MM.1S (cell line): ENCODE measurements at regions not wholly inside any gene's neighbourhood (a gene's known extent, or its start where the extent isn't known, plus 50 kb on each side); places are given as distances from the start of the nearest gene placed in this dataset.

Experiments
- DNase-seq: peaks from one replicate; pipeline ENCODE4 v3.0.0-alpha.2; 2015
- H2AFZ ChIP-seq: fragments of 300-600 bp; sonication (generic); 2 replicates; pipeline ENCODE4 v1.6.0; 2016; ENCODE audit warnings: antibody characterized with exemption, low read length
- H3F3A ChIP-seq: fragments of 300-600 bp; sonication (generic); 2 replicates; pipeline ENCODE4 v1.6.1; 2016; ENCODE audit warnings: mild to moderate bottlenecking, antibody characterized with exemption, low read length, moderate library complexity, mixed read lengths; ENCODE audit not compliant: insufficient read depth
- H3K27ac ChIP-seq: fragments of 300-600 bp; sonication (generic); 2 replicates; pipeline ENCODE4 v1.5.1; 2016; ENCODE audit warnings: mild to moderate bottlenecking, low read length
- H3K27me3 ChIP-seq: fragments of 300-600 bp; sonication (generic); replicated peaks from 2 replicates; pipeline ENCODE4 v1.6.0; 2016; ENCODE audit warnings: low read length; ENCODE audit not compliant: insufficient read depth
- H3K36me3 ChIP-seq: fragments of 300-600 bp; sonication (generic); replicated peaks from 2 replicates; pipeline ENCODE4 v1.6.1; 2016; ENCODE audit warnings: mild to moderate bottlenecking, low read length, mixed read lengths; ENCODE audit not compliant: insufficient read depth
- H3K4me1 ChIP-seq: fragments of 300-600 bp; sonication (generic); 2 replicates; pipeline ENCODE4 v1.6.1; 2016; ENCODE audit warnings: low read length, mixed read lengths
- H3K4me2 ChIP-seq: fragments of 300-600 bp; sonication (generic); 2 replicates; pipeline ENCODE4 v1.6.0; 2016; ENCODE audit warnings: low read depth, low read length
- H3K4me3 ChIP-seq: fragments of 300-600 bp; sonication (generic); 2 replicates; pipeline ENCODE4 v1.5.1; 2016; ENCODE audit warnings: low read length, mixed read lengths
- H3K79me2 ChIP-seq: fragments of 300-600 bp; sonication (generic); 2 replicates; pipeline ENCODE4 v1.6.1; 2016; ENCODE audit warnings: mixed run types, low read length, mixed read lengths
- H3K9ac ChIP-seq: fragments of 300-600 bp; sonication (generic); 2 replicates; pipeline ENCODE4 v1.6.1; 2016; ENCODE audit warnings: low read length, mixed read lengths
- H3K9me2 ChIP-seq: fragments of 300-600 bp; sonication (generic); replicated peaks from 2 replicates; pipeline ENCODE4 v1.6.1; 2016; ENCODE audit warnings: mild to moderate bottlenecking, low read length, mixed read lengths; ENCODE audit not compliant: insufficient read depth
- H3K9me3 ChIP-seq: fragments of 300-600 bp; sonication (generic); replicated peaks from 2 replicates; pipeline ENCODE4 v1.6.1; 2016; ENCODE audit warnings: mild to moderate bottlenecking, low read length, mixed read lengths; ENCODE audit not compliant: insufficient read depth
- H4K20me1 ChIP-seq: fragments of 300-600 bp; sonication (generic); 2 replicates; pipeline ENCODE4 v1.6.1; 2016; ENCODE audit warnings: mild to moderate bottlenecking, low read length, moderate library complexity, mixed read lengths; ENCODE audit not compliant: insufficient read depth
- EZH2 ChIP-seq: fragments of 300-600 bp; sonication (generic); optimal IDR thresholded peaks from 2 replicates; pipeline ENCODE3; 2017; ENCODE audit warnings: low read depth, mild to moderate bottlenecking, antibody characterized with exemption, low read length, mixed read lengths
- EZH2phosphoT487 ChIP-seq: fragments of 300-600 bp; sonication (generic); IDR thresholded peaks from 2 replicates; pipeline ENCODE4 v1.6.1; 2018; ENCODE audit warnings: antibody characterized with exemption, low read length
- TF ChIP-seq, protein P1 (sequence below): fragments of 300-600 bp; sonication (generic); IDR thresholded peaks from 2 replicates; pipeline ENCODE4 v1.5.1; 2016; ENCODE audit warnings: antibody characterized with exemption, low read length, mixed read lengths

- Histone ChIP-seq H3K9me3 (no peaks in the 10 kb centered on the region), H3K9me2 (no peaks in the 10 kb centered on the region), H3K79me2 (no peaks in the 10 kb centered on the region), H3F3A (no peaks in the 10 kb centered on the region), H3K27ac (no peak overlapping the region), H3K27me3 (no peaks in the 10 kb centered on the region), H3K4me1 (no peaks in the 10 kb centered on the region), H4K20me1 (no peaks in the 10 kb centered on the region), H3K9ac (no peak overlapping the region), H2AFZ (no peak overlapping the region), H3K4me3 (no peak overlapping the region), H3K4me2 (no peak overlapping the region), H3K36me3 (no peaks in the 10 kb centered on the region)
- TF ChIP-seq EZH2 (no peak), EZH2phosphoT487 (no peak)
- TF ChIP-seq, protein P1, sequence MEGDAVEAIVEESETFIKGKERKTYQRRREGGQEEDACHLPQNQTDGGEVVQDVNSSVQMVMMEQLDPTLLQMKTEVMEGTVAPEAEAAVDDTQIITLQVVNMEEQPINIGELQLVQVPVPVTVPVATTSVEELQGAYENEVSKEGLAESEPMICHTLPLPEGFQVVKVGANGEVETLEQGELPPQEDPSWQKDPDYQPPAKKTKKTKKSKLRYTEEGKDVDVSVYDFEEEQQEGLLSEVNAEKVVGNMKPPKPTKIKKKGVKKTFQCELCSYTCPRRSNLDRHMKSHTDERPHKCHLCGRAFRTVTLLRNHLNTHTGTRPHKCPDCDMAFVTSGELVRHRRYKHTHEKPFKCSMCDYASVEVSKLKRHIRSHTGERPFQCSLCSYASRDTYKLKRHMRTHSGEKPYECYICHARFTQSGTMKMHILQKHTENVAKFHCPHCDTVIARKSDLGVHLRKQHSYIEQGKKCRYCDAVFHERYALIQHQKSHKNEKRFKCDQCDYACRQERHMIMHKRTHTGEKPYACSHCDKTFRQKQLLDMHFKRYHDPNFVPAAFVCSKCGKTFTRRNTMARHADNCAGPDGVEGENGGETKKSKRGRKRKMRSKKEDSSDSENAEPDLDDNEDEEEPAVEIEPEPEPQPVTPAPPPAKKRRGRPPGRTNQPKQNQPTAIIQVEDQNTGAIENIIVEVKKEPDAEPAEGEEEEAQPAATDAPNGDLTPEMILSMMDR = no peak
- no peak for DNase-seq
Measured at GRCh38 chr10:121129266-121129665, 278.1 kb downstream of the WDR11 start.

GRCh38 chr10:121130382-121130781 lies 279.2 kb downstream of the WDR11 start:
- no peak for TF ChIP-seq EZH2
- TF ChIP-seq EZH2phosphoT487 = no peak
- TF ChIP-seq, protein P1 = no peak
- Histone ChIP-seq H3K4me1 (no peaks in the 10 kb centered on the region), H3F3A (no peaks in the 10 kb centered on the region)

GRCh38 chr10:121131014-121131413 lies 279.9 kb downstream of the WDR11 start:
- Histone ChIP-seq H3K9ac (no peak overlapping the region), H3K4me1 (no peaks in the 10 kb centered on the region)
- DNase-seq = no peak

More at GRCh38 chr10:121130382-121130781, 279.2 kb downstream of the WDR11 start:
- no peak overlapping the region for H3K4me2 ChIP-seq
- DNase-seq = no peak
- H3K27me3 ChIP-seq = no peaks in the 10 kb centered on the region
- no peaks in the 10 kb centered on the region for H4K20me1 ChIP-seq
- no peaks in the 10 kb centered on the region for H3K79me2 ChIP-seq
- H3K9ac ChIP-seq = no peak overlapping the region
- no peaks in the 10 kb centered on the region for H3K9me3 ChIP-seq
- no peaks in the 10 kb centered on the region for H3K36me3 ChIP-seq
- no peaks in the 10 kb centered on the region for H3K9me2 ChIP-seq
- H3K27ac ChIP-seq = no peak overlapping the region
- no peak overlapping the region for H3K4me3 ChIP-seq
- H2AFZ ChIP-seq = no peak overlapping the region

More at GRCh38 chr10:121131014-121131413, 279.9 kb downstream of the WDR11 start:
- Histone ChIP-seq H3K9me3 (no peaks in the 10 kb centered on the region), H2AFZ (no peak overlapping the region), H3F3A (no peaks in the 10 kb centered on the region), H3K27me3 (no peaks in the 10 kb centered on the region), H3K9me2 (no peaks in the 10 kb centered on the region), H3K27ac (no peak overlapping the region), H3K79me2 (no peaks in the 10 kb centered on the region), H3K4me3 (no peak overlapping the region), H4K20me1 (no peaks in the 10 kb centered on the region), H3K4me2 (no peak overlapping the region), H3K36me3 (no peaks in the 10 kb centered on the region)
- TF ChIP-seq EZH2 (no peak), EZH2phosphoT487 (no peak)
- TF ChIP-seq, protein P1 = no peak
